ENCODE measurements at regions not wholly inside any gene's neighbourhood (a gene's known extent, or its start where the extent isn't known, plus 50 kb on each side); places are given as distances from the start of the nearest gene placed in this dataset.
"Not testable (repeated sequence)": the region's sequence is repeated elsewhere in the genome, so short reads cannot be mapped to it uniquely, and the experiment has no call there.

DNA sequence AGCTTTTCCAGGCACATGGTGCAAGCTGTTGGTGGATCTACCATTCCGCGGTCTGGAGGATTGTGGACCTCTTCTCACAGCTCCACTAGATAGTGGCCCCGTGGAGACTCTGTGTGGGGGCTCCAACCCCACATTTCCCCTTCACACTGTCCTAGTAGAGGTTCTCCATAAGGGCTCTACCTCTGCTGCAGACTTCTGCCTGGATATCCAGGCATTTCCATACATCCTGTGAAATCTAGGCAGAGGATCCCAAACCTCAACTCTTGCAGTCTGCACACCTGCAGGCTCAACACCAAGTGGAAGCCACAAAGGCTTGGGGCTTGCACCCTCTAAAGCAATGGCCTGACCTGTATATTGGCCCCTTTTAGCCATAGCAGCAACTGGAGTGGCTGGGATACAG, 283.4 kb upstream of the KLF4 start:
- no peak for DNase-seq

DNA sequence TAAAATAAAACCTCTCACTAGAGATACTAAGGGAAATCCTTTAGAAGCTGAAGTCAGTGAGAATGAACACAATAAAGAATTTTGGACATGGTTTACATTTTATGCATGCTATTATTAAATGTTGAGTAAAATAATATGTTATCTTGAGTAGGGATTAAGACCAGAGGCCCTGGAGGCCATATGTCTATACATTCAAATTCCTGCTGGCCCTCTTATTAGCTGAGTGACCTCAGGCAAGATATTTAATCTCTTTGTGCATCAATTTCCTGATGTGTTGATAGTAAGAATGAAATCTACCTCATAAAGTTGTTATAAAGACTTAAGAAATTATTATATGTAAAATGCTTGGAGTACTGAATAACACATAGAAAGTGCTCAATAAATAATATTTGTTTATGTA, 281.1 kb upstream of the KLF4 start:
- no peak for DNase-seq

DNA sequence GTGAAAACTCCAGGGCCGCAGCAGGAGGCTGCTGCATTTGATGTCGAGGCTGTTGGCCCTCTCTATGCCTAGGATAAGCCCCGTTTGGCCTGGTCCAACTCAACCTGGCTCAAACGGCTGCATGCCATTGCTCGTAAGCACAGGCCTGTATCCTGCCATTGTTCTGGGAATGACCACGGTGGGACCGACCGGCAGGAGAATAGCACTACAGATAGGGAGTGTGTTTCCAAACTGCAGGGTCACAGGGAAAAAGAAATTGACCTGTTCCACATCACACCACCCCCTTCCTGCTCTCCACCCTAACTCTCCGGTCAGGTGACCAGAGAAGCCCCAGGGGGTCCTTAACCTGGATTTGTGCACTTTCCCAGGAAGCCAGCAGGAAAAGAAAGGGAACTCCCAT, 278.7 kb upstream of the KLF4 start:
- no peak for DNase-seq

DNA sequence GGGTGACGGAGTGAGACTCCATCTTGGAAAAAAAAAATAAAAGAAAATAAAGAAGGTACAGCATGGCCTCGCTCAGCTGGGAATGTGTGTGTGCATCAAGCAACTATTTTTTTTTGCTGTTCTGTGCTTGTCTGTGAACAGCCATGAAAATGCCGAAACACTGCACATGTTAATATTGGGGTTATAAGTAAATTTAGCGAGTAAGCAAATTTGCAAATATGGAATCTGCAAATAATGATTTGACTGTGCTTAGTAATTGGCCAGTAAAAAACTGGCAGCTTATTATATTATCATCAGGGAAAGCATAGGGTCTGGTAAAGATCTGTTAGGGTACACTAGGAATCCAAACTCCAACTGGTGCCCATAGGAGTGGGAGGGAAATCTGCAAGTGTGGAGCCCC, 278.1 kb upstream of the KLF4 start:
- DNase-seq = no peak

DNA sequence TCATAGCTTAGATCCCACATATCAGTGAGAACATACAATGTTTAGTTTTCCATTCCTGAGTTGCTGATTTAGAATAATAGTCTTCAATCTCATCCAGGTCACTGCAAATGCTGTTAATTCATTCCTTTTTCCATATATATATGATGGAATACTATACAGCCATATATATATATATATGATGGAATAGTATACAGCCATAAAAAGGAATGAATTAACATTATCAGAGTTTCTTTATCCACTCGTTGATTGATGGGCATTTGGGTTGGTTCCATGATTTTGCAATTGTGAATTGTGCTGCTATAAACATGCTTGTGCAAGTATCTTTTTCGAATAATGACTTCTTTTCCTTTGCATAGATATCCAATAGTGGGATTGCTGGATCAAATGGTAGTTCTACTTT, 273.9 kb upstream of the KLF4 start:
- not testable (repeated sequence) for DNase-seq

DNA sequence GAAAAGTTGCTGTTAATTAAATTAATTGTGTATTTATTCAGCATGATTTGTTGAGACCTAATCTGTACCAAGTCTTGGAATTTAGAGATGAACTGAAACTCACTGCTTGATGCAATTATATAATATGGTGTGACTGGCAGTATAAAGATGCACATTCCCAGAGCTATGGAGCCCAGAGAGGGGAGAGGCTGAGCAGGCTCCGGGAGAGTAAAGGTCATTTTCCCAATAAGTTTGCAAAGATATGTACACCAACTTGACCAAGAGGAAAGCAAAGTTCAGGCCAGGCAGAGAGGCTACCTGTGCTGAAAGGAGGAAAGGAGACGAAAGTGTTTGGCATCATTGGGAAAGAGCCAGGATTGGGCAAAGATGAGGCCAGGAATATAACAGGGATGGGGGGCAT, 271.7 kb upstream of the KLF4 start:
- DNase-seq = no peak

DNA sequence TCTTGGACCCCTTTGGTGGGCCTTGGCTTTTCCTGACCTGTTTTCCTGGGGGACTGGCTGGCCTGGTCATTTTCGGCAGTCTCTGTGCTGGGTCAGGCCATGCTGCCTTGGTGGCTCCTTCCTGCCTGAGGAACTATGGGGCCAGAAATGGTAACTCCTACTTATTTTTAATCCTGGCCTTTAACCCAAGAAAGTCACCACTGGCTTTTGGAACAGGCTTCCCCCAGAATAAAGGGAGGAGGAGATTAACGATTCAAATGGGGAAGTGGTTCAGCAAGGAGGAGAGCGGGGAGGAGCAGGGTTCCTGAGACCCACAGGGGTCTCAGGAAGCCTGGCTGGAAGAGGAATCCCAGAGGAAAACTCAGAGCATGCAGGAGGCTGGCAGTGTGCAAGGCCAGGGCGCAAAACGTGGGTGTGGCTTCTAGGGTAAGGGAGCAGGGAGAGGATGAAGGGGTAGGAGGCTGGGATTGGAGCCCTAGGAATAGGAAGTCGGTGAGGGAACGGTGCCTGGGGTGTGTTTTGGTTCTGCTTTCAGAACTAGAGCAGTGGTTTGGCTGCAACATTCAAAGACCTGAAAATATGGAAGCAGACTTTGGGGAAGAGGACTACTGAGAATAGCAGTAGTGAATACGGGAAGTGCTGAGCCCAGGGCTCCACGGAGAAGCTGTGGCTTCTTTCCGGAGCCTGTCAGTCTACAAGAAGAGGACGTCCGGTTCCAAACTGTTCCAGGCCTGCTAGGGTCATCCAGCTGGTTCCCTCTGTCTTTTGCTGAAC, 271.1 kb upstream of the KLF4 start:
- peak; percentile 91 to 98 (median 94) for DNase-seq

DNA sequence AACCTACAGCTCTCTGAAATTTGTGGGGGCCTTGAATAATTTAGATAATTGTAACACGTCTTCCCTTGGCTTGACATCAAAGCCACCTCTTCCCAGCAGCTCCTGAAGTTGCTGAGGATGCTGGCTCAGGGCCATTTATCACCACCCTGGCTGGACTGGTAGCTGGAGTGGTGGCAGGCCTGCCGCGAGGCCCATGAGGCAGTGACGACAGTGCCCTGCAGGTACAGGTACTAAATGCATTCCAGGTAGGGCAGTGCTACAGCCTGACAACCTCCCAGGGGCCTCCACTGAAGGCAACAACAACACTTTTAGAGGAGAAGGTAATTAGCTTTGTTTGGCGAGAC, 270.2 kb upstream of the KLF4 start:
- DNase-seq = no peak

DNA sequence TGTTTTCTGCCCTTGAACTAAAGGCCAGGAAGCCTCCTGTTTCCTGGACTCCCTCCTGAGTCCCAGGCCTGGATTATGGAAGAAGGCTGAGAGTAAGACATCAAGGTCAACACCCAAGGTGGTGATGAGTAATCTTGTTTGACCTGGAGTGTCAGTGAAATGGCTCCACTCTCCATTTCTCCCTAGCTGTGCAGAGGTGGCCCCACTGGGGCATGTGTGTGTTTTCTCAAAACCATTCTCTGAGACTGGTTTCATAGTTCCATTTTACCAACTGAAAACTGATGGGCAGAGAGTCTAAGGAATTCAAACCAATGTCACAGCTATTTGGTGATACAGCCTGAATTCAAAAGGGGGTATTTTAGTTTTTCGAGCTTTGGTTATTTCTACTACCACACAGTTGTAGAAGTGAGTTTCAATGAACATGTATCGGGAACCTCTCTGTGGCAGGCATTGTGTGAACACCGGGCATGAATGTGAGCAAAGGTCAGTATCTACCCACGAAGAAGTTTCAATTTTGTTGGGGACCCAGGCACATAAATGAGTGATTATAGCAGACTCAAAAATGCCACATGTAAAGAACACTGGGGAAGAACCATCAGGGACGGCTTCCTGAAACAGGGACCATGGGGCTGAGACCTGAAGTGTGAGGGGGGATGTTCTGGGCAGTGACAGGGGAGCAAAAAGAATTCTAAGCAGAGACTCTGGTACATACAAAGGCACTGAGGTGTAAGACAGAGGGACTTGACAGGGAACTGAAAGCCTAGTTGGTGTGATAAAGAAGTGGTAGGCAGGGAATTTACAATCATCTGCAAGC, 269.6 kb upstream of the KLF4 start:
- DNase-seq = no peak

DNA sequence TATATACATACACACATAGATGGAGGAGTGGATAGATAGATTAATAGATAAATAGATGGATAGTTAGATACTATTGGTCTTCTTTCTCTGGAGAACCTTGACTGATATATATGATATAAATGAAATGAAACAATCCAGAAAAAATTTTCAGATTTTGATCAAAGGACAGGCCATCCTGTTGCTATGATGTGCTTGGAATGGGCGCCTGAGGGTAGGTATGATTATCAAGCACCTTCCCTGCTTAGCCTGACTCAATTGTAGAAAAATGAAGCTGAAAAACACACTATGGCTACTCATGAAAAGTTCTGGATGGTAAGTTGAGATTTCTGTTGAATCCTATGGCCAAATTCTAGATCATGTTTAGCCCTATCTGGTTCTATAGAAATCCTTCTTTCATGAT, 266.5 kb upstream of the KLF4 start:
- DNase-seq = no peak

DNA sequence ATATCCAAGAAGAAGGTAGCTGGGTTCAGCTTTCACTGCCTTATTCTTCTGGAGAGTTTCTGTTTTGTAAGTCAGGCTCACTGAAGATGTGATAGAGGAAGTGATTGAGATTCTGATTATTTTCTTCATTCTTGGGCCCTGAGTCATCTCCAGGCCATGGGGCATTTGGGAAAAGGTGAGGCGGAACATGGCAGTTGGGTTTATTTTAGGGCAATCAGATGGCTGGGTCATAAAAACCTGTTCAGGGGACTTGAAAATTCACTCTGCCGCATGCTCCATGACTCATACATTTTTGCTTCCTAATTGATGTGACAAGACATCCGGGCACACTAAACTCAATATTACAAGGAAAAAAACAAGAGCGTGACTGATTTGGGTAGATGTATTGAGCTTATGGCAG, 265.7 kb upstream of the KLF4 start:
- peak; percentile 49 to 74 (median 63) for DNase-seq

DNA sequence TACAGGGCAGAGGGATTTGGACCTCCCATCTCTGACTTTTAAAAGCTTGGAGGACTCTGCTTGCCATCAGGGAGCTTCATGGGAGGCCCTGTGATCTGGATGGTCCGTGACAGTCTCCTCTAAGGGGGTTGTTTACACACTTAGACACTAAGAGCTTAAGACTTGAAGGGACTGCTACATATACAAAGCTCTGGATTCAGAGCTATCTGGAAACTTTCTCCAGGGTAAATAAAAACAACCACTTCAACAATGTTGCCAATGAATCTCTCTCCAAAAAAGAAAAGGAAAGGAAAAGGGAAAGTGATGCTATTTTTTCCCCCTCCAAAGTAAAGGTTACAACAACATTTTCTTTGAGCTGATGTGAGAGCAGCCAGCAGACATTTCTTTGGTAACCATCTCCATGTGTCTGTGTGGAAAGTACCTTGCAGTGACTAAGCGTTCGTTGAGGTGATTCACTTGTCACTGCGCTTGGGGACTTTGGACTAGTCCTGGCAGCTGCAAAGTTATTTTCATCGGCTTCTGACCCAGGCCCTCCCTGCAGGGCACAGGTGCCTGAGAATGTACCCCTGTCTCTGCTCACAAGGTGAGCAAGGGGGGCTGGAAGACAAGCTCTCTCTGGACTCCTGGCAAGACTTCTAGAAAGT, 262.1 kb upstream of the KLF4 start:
- DNase-seq = peak; percentile 41 to 73 (median 53)

DNA sequence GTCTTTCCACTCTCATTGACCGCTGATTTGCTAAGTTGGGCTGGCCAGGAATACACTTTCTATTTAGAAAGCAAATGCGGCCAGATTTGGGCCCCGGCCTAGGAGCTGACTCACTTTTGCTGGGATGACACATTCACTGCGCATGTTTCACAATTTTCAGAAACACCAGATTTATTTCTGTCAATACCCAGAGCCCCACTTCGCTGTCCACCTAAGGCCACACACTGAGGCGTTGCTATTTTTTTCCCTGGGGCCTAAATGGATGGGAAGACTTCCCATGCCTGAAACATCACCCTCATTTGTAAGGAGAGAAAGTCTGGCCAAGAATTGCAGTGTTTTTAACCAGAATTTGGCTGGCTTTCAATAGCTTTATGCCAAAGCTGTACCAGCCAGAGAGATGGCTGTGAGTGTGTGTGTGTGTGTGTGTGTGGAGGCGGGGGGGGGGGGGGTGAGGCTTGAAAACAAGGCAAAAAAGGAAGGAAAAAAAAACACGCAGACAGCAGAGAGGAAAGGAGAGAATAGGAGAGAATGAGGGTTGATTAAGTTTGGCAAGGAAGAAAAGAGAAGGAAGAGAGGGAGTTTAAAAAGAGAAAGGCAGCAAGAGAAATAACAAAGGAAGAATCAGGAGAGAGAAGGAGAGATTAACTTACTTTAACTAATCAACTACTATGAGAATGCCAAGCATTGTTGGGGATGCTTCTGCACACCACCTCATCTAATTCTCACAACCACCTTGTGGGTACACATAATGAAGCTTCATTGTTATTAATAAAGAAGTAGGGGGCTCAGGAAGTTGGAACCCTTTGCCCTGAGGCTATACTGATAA, 261.4 kb upstream of the KLF4 start:
- DNase-seq = peak; percentile 85 to 93 (median 89)

DNA sequence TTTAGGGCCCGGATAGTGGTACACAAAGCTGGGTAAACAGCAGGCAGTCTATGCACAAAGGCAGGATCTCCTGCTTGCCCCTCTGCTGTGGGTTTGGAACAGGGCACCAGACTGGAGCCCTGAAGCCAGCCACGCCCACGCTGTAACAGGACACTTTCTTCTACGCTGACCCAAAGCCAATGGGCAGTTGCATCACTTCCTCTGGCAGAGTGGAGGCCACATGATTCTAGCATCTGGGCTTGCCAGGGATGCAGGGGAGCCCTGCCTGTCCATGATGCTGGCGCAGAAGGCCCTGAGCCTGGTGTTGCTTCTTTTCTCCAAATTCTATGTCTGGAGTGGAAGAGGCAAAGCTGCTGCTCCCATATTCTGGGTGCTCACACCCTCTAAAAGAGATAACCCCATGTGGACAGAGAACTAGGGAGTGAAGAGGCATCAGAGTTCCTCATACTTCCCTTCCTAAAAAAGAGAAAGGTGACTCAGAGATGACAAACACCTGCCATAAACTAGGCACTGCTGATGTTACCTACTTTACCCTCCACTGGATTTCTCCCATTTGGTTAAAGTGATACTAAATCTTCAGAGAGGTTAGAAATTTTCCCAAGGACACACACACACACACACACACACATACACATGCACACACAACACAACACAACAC, 260.3 kb upstream of the KLF4 start:
- DNase-seq = peak; percentile 89 to 95 (median 92)

DNA sequence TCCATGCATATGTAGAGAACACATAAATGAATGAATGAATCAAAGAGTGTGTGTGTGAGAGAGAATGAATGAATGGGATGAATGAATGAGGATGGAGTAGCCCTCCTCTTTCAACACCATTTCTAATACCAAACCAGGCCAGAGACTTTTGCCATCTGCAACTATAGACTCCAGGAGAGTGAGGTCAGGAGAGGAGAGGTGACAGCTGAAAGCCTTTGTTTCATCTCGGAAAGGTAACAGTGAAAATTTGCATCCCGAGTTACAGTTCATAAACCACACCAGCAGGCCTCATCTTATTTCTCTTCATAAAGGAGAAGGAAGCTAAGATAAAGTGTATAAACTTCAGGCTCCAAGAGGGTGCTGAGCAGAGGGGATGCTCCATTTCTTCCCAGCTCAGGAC, 255.3 kb upstream of the KLF4 start:
- DNase-seq = no peak

DNA sequence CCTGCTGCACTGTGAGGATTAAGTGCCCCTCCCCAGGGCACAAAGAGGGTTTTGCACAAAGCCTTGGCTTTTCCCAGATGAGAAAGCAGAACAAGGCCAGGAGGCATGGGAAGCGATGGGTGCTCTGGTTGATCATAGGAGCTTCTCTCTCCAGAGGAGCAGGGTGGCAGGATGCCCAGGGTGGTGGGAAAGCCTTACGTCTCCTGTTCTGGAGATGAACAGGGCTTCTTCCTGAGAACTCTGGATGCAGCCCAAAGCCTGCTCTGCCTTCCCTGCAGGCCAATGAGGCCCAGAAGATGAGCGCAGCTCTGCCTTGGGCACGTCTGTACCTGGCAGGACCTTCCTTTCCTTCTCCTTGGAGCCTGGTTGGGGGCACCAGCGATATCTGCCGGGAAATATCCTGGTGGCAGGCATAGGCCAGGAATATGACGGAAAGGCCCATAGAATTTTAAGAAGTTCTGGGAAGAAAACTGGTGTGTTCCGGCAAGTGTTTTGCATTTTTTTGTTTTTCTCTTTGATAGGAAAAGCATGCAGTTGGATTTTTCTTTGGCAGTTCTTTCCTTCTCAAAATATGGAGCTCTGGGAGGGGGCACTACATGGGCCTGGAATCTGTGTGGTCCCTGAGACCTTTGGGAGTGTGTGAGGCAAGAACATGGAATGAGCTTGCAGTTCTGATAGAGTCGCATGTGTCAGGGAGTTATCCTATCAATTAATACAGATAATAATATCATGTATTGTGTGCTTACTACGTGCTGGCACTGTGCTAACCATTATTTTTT, 253.2 kb upstream of the KLF4 start:
- no peak for DNase-seq

DNA sequence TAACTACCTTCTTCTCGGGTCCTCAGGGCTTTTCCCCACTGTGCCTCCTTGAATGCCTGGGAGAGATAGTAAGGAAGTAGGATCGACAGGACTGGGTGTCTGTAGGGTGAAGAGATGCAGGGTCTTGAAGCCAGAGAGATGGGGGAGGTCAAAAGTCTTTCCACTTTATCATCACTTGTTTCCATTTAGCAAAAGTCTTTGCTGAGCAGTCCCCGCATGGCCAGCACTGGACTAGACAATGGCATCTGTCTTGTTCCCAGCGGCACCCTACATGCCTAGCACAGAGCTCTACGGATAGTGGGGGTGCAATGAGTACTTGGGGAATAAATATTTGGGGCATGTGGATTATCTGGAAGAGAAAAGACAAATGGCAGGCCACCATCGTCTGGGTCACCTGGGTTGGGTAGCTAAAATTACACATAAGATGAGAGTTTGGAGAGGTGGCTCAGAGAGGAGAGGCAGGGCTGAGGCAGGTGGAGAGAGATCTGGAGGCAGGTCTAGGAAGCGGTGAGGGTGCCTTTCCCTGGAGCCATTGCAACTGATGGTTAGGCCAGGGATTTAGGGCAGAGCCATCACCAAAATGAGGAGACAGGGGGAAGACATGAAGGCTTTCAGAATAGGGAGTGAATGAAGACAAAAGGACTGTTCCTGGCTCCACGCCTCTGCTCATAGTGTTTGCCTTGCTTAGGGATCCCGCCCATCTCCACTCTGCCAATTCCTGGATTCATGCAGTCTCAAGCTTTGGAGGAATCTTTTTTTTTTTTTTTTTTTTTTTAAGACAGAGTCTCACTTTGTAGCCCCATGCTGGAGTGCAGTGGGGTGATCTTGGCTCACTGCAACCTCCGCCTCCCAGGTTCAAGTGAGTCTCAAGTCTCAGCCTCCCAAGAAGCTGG, 250.8 kb upstream of the KLF4 start:
- DNase-seq = no peak

DNA sequence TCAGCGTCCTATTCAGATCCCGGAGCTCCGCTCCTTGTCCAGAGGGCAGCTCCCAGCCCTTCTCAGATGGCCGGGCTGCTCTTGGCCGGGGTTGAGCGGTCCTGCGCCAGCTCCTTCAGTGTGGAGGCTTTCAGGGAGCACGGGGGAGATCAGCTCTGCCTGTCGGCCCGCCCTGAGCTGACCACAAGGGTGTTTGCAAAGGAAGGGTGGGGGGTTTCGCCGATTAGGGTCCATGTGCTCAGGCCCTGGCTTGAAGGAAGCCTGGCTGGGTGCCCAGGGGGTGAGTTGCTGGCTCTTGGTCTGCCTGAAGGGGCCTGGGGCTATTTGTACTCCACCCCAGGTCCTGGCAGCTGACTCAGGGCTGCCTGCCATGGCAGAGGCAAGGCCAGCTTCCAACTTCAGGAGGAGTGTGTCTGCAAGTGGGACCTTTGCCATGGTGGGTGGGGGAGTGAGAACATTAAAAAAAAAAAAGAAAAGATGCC, 250.1 kb upstream of the KLF4 start:
- no peak for DNase-seq

DNA sequence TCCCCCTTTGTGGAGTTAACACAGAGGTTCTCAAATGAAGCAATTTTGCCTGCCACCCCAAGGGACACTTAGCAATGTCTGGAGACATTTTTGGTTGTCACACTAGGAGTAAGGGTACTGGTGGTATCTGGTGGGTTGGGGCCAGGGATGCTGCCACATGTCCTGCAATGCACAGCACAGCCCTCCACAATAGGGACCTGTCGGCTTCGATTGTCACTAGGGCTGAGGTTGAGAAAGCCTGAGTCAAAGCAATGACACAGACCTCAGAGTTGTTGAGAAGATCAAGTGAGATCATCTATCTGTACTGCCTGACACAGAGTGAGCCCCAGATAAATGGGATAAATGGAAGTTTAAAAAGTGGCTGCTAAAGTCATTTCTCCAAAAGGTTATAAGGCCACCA, 249.2 kb upstream of the KLF4 start:
- peak in 1 of 4 experiments; percentile 38 for DNase-seq
